ENCODE measurements at regions not wholly inside any gene's neighbourhood (a gene's known extent, or its start where the extent isn't known, plus 50 kb on each side); places are given as distances from the start of the nearest gene placed in this dataset.

DNA sequence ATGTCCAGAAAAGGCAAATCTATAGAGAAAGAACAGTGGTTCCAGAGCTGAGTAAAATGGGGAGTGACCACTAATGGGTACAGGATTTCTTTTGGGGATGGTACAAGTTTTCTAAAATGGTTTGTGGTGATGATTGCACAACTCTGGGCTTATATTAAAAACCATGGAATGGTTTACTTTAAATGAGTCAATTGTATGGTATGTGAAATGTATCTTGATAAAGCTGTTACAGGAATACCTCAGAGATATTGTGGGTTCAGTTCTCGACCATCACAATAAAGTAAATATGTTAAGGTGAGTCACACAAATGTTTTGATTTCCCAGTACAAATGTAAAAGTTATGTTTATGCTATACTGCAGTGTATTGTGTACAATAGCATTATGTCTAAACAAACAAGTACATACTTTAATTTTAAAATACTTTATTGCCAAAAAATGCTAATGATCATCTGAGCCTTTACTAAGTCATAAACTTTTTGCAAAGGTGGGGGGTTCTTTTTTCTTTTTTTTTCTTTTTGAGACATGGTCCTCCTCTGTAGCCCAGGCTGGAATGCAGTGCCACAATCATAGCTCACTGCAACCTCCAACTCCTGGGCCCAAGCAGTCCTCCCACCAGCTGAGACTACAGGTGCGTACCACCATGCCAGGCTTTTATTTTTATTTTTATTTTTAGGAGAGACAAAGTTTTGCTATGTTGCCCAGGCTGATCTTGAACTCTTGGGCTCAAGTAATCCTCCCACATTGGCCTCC is 65.9 kb downstream of the SHOC1 start:
- no peak for TF ChIP-seq POLR2A (IDR thresholded peaks at IDR 0.05; ENCODE audit: low read length)
- TF ChIP-seq GATA1 (IDR thresholded peaks at IDR 0.05; ENCODE audit: low read depth, low read length): no peak
